ENCODE measurements at regions not wholly inside any gene's neighbourhood (a gene's known extent, or its start where the extent isn't known, plus 50 kb on each side); places are given as distances from the start of the nearest gene placed in this dataset.

- no peak for TF ChIP-seq POLR2A (IDR thresholded peaks at IDR 0.05; ENCODE audit: low read depth, low read length)
- no peak for TF ChIP-seq TAF1 (IDR thresholded peaks at IDR 0.05; ENCODE audit: low read depth, low read length)
- TF ChIP-seq SPI1 (IDR thresholded peaks at IDR 0.05; ENCODE audit: low read depth, low read length) = no peak
Observed at GRCh38 chr12:96141216-96141912, 52.8 kb upstream of the ELK3 start.
